Keratinocyte (primary cell): ENCODE measurements at regions not wholly inside any gene's neighbourhood (a gene's known extent, or its start where the extent isn't known, plus 50 kb on each side); places are given as distances from the start of the nearest gene placed in this dataset.

Source experiments
- DNase-seq: peaks from one replicate; pipeline ENCODE4 v3.0.0-alpha.2; 2011; ENCODE audit warnings: low read depth, missing footprints, low spot score
- FAIRE-seq: peaks from 2 replicates; lab custom pipeline; 2011; peaks lifted over from hg19 to GRCh38; lab: Jason Lieb, UNC
- H2AFZ ChIP-seq: 2 replicates; pipeline ENCODE4 v1.6.0; 2012; ENCODE audit warnings: low read length, control low read depth, inconsistent platforms; ENCODE audit not compliant: control insufficient read depth
- H3K27ac ChIP-seq: 2 replicates; pipeline ENCODE4 v1.5.1; 2011; ENCODE audit warnings: low read length; ENCODE audit not compliant: control insufficient read depth, insufficient read depth
- H3K27me3 ChIP-seq: 3 replicates; pipeline ENCODE4 v1.6.0; 2011; ENCODE audit warnings: low read length; ENCODE audit not compliant: control insufficient read depth, insufficient read depth; ENCODE audit errors: extremely low read depth
- H3K36me3 ChIP-seq, 2 experiments: 2 replicates in 1 of 2; 3 replicates in 1 of 2; pipeline ENCODE4 v1.5.1; 2011; ENCODE audit warnings: low read length in 2 of 2, mild to moderate bottlenecking in 1 of 2; ENCODE audit not compliant: control insufficient read depth in 2 of 2, insufficient read depth in 2 of 2; ENCODE audit errors: extremely low read depth in 1 of 2
- H3K4me1 ChIP-seq: 3 replicates; pipeline ENCODE4 v1.5.1; 2011; ENCODE audit warnings: low read length; ENCODE audit not compliant: control insufficient read depth, insufficient read depth; ENCODE audit errors: extremely low read depth
- H3K4me2 ChIP-seq: 3 replicates; pipeline ENCODE4 v1.6.0; 2011; ENCODE audit warnings: low read depth, low read length; ENCODE audit not compliant: control insufficient read depth, insufficient read depth; ENCODE audit errors: extremely low read depth
- H3K4me3 ChIP-seq, 3 experiments: fragments of 200-600 bp in 1 of 3; sonication (generic) in 1 of 3; 2 replicates in 2 of 3; 3 replicates in 1 of 3; pipeline ENCODE4 v1.5.1; 2011 to 2016; ENCODE audit warnings: low read length in 3 of 3, mild to moderate bottlenecking in 3 of 3, control low read depth in 2 of 3, inconsistent platforms in 1 of 3, low read depth in 1 of 3, mixed read lengths in 1 of 3, mixed run types in 1 of 3, moderate library complexity in 1 of 3; ENCODE audit not compliant: control insufficient read depth in 2 of 3, insufficient read depth in 2 of 3; ENCODE audit errors: extremely low read depth in 1 of 3
- H3K79me2 ChIP-seq: 2 replicates; pipeline ENCODE4 v1.6.0; 2012; ENCODE audit warnings: low read length; ENCODE audit not compliant: control insufficient read depth, insufficient read depth
- H3K9ac ChIP-seq: 3 replicates; pipeline ENCODE4 v1.6.0; 2011; ENCODE audit warnings: low read length; ENCODE audit not compliant: control insufficient read depth, insufficient read depth; ENCODE audit errors: extremely low read depth
- H3K9me1 ChIP-seq: 3 replicates; pipeline ENCODE4 v1.6.0; 2011; ENCODE audit warnings: low read length; ENCODE audit not compliant: control insufficient read depth, insufficient read depth; ENCODE audit errors: extremely low read depth
- H3K9me3 ChIP-seq: 2 replicates; pipeline ENCODE4 v1.5.1; 2012; ENCODE audit warnings: low read depth, low read length; ENCODE audit not compliant: control insufficient read depth
- H4K20me1 ChIP-seq: 3 replicates; pipeline ENCODE4 v1.6.0; 2011; ENCODE audit warnings: low read length; ENCODE audit not compliant: control insufficient read depth, insufficient read depth; ENCODE audit errors: extremely low read depth
- EZH2 ChIP-seq: IDR thresholded peaks from one replicate; pipeline ENCODE4 v1.6.1; 2012; ENCODE audit warnings: inconsistent platforms, mild to moderate bottlenecking, low read length, moderate library complexity
- dilution Hi-C: fragments of 300-500 bp; cut with MboI; formaldehyde crosslinking; loops from one replicate; pipeline ENCODE4 v1.7.0; 2020; ENCODE audit warnings: low sequenced_read_pairs; ENCODE audit not compliant: extremely low pct_ligation_motif_present
- TF ChIP-seq, protein P1 (sequence below), 3 experiments: IDR thresholded peaks in 1 of 3; conservative IDR thresholded peaks in 1 of 3; optimal IDR thresholded peaks in 1 of 3; 2 replicates in 2 of 3; 3 replicates in 1 of 3; pipeline versions ENCODE3 to v1.5.1; 2011; ENCODE audit warnings: low read length in 3 of 3, mild to moderate bottlenecking in 3 of 3, moderate library complexity in 2 of 3, control low read depth in 1 of 3, inconsistent platforms in 1 of 3; ENCODE audit not compliant: insufficient read depth in 2 of 3; ENCODE audit errors: extremely low read depth in 1 of 3

DNA sequence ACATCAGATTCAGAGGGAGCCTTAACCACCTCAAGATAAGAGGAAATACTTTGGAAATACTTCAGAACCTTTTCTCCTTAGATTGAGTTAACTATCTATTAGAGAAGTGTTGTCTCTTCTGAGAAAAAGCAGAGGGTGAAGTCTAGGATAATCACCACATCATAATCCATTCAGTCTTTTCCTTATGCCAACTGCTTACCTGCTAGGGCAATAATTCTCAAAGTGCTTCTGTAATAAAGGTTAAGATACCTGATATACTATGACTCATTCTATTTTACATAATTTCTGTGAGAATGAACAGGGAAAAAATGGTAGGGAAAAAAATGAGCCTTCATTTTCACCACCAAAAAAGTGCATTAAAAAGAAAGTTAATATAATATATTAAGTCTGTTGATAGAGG, 70.1 kb upstream of the LOC128125822 start:
- no peak for FAIRE-seq
- Histone ChIP-seq H4K20me1 (no peaks in the 10 kb centered on the region), H3K4me3 (no peak overlapping the region), H3K9me1 (no peaks in the 10 kb centered on the region), H2AFZ (no peak overlapping the region), H3K36me3 (no peaks in the 10 kb centered on the region), H3K4me1 (no peaks in the 10 kb centered on the region), H3K27me3 (no peaks in the 10 kb centered on the region), H3K9me3 (no peaks in the 10 kb centered on the region), H3K79me2 (no peaks in the 10 kb centered on the region), H3K9ac (no peak overlapping the region), H3K27ac (no peak overlapping the region), H3K4me2 (no peak overlapping the region)
- TF ChIP-seq, protein P1, sequence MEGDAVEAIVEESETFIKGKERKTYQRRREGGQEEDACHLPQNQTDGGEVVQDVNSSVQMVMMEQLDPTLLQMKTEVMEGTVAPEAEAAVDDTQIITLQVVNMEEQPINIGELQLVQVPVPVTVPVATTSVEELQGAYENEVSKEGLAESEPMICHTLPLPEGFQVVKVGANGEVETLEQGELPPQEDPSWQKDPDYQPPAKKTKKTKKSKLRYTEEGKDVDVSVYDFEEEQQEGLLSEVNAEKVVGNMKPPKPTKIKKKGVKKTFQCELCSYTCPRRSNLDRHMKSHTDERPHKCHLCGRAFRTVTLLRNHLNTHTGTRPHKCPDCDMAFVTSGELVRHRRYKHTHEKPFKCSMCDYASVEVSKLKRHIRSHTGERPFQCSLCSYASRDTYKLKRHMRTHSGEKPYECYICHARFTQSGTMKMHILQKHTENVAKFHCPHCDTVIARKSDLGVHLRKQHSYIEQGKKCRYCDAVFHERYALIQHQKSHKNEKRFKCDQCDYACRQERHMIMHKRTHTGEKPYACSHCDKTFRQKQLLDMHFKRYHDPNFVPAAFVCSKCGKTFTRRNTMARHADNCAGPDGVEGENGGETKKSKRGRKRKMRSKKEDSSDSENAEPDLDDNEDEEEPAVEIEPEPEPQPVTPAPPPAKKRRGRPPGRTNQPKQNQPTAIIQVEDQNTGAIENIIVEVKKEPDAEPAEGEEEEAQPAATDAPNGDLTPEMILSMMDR (optimal IDR thresholded peaks at IDR 0.05 in 1 of 3, IDR thresholded peaks at IDR 0.05 in 1 of 3, conservative IDR thresholded peaks at IDR 0.05 in 1 of 3; ENCODE audit: extremely low read depth in 1 of 3, insufficient read depth in 2 of 3, low read length in 3 of 3): no peak
- no peak for TF ChIP-seq EZH2
- no peak for DNase-seq
- dilution Hi-C loops: no loop called here

GRCh38 chr6:63503199-63503598, 69.1 kb upstream of the LOC128125822 start:
- Histone ChIP-seq H2AFZ (no peak overlapping the region), H3K4me1 (no peaks in the 10 kb centered on the region), H3K4me3 (no peak overlapping the region), H4K20me1 (no peaks in the 10 kb centered on the region), H3K9me1 (no peaks in the 10 kb centered on the region), H3K9me3 (no peaks in the 10 kb centered on the region), H3K4me2 (no peak overlapping the region), H3K36me3 (no peaks in the 10 kb centered on the region), H3K79me2 (no peaks in the 10 kb centered on the region), H3K27ac (no peak overlapping the region), H3K27me3 (no peaks in the 10 kb centered on the region), H3K9ac (no peak overlapping the region)
- TF ChIP-seq, protein P1 (optimal IDR thresholded peaks at IDR 0.05 in 1 of 3, IDR thresholded peaks at IDR 0.05 in 1 of 3, conservative IDR thresholded peaks at IDR 0.05 in 1 of 3; ENCODE audit: extremely low read depth in 1 of 3, insufficient read depth in 2 of 3, low read length in 3 of 3): no peak
- no peak for TF ChIP-seq EZH2
- dilution Hi-C loops: no loop called here
- no peak for DNase-seq
- FAIRE-seq: no peak
